H7 (cell line): ENCODE measurements at regions not wholly inside any gene's neighbourhood (a gene's known extent, or its start where the extent isn't known, plus 50 kb on each side); places are given as distances from the start of the nearest gene placed in this dataset.

Experiments
- DNase-seq: peaks from one replicate; pipeline ENCODE4 v3.0.0; 2012
- H3K27me3 ChIP-seq: 2 replicates; pipeline ENCODE4 v1.6.0; 2011; ENCODE audit warnings: mild to moderate bottlenecking, low read length; ENCODE audit not compliant: control insufficient read depth, insufficient read depth
- H3K36me3 ChIP-seq: replicated peaks from 2 replicates; pipeline ENCODE4 v1.5.1; 2011; ENCODE audit warnings: low read length; ENCODE audit not compliant: control insufficient read depth, insufficient read depth
- H3K4me3 ChIP-seq: 2 replicates; pipeline ENCODE4 v1.5.1; 2011; ENCODE audit warnings: low read depth, mild to moderate bottlenecking, control low read depth, low read length, moderate library complexity; ENCODE audit not compliant: insufficient read depth

DNA sequence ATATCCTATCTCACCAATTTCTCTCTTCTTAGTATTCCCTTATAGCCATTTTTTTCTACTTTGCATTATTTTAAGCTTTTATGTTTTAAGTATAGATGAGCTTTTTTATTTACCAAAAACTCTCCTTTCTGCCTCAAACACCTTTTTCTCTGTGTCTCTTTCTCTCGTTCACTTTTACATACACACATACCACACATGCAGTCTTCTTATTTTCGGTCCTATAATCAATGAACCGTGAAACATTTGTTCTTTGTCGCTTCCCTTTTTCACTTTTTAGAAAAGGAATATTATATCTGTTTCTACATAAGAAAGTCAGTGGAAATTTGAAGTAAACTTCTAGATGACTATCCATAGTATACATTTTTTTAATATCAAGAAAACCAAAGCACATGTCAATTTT lies 183.2 kb downstream of the MRPL39 start:
- Histone ChIP-seq H3K4me3 (no peak overlapping the region), H3K27me3 (no peaks in the 10 kb centered on the region), H3K36me3 (no peaks in the 10 kb centered on the region)
- DNase-seq: no peak

DNA sequence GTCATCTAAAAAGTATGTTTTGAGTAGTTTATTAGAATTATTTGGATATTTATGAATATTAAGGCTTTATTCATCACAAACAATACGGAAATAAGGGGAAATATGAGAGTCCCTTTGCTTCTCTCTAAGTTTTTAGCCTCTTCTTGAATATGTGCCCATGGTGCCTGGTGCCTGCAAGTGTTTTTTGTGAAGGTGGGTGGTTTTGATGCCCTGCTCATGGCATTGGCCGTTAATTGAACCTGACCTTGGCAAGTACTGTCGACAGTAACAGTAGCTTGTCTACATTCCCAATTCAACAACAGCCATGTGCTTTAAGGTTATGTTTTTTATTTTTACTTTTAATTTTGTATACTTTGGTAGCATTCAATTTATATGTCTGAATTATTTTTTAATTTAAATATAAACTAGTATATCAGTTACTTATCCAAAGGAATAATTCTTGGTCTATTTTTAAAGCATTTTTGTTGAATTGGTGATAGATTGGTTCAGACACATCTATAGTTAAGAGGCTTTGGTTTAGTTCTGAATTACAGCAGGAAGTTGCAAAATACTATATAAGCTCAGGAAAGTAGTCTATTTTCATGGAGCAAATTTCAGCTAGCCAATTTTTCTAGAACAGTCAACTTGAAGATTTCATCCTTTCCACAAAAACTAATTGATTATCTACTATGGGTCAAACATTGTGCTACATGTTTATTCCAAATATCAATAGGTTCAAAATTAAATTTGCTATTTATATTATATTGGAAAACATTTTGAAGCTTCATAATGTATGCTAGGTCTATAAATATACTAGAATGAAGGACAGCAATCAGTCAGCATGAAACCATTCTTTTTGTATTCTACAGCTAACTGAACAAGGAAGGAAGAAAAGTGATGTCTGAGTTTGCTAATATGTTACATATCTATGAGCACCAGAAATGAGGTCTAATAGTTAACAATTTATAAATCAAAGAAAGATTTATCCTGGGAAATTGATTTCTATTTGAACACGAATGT lies 184.4 kb downstream of the MRPL39 start:
- Histone ChIP-seq H3K27me3 (no peaks in the 10 kb centered on the region), H3K36me3 (no peaks in the 10 kb centered on the region)

DNA sequence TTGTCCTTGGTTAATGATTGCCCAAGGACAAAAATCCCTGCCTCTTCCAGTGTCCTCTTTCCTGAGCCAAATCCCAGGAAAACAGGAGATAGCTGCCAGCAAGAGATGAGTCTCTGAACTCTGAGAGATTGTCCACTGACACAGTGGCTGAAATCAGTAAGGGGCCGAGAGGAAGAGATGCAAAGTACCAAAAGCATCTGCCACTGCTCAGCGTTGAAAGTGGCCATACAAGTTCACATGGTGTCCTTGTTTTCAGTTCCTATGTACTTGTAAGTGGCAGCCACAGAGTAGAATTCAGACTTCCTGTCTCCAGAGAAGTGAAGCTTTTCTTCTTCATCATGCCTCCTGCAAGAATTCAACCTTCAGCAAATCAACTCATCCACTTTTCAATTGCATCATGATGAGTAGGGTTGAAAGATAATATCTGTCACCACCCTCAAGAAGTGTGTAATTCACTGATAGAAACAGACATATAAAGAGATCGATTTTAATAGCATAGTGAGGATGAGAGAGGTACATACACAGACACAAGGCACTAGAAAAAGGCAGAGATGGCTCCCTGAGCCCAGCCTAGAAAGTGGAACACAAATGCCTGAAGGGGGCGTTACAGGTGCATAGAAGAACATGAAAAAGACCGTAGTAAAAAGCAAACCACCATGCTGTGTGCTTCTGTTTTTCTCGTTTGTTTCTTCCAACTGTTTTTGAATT lies 185.8 kb downstream of the MRPL39 start:
- DNase-seq: peak; percentile 17
- H3K4me3 ChIP-seq: no peak overlapping the region
- H3K36me3 ChIP-seq: no peaks in the 10 kb centered on the region
- H3K27me3 ChIP-seq: no peaks in the 10 kb centered on the region

More for the DNA sequence above, 184.4 kb downstream of the MRPL39 start:
- no peak overlapping the region for H3K4me3 ChIP-seq
- no peak for DNase-seq

DNA sequence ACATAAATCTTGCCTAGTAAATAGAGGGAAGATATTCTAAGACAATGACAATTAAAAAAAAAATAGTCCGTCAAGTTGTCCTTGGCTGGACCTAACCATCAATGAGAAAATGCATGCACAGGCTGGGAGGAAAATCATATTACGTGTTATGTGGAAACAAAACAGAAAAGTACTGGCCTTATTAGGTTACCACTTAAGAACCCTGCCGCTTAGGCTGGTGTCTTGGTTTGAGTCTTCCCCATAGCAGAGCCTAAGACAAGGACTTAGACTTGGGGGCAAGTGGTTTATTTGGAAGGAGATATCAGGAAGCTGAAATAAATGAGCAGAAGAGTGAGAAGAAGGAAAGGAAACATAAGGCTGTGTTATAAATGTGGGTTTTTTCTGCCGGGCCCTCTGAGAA lies 186.4 kb downstream of the MRPL39 start:
- H3K27me3 ChIP-seq: no peaks in the 10 kb centered on the region
- no peak overlapping the region for H3K4me3 ChIP-seq
- H3K36me3 ChIP-seq: no peaks in the 10 kb centered on the region
- no peak for DNase-seq

DNA sequence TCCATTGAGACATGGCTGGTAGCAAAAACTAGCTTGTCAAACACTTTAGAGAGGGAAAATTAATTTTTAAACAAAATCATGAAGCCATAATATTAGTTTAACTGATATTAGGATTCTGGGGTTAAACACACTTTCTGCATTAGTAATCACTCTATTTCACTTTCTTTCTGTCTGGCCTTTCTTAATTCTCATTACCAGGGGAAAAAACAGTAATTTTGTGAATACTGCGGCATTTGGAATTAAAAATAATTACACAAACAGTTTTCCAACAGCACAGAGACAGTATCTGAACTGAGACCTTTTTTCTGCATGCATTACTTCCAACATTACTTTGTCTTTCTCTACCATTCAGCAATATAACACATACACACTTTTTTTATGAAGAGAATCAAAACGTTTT lies 190.6 kb downstream of the MRPL39 start:
- no peaks in the 10 kb centered on the region for H3K36me3 ChIP-seq
- no peak overlapping the region for H3K4me3 ChIP-seq
- no peaks in the 10 kb centered on the region for H3K27me3 ChIP-seq
- DNase-seq: no peak

DNA sequence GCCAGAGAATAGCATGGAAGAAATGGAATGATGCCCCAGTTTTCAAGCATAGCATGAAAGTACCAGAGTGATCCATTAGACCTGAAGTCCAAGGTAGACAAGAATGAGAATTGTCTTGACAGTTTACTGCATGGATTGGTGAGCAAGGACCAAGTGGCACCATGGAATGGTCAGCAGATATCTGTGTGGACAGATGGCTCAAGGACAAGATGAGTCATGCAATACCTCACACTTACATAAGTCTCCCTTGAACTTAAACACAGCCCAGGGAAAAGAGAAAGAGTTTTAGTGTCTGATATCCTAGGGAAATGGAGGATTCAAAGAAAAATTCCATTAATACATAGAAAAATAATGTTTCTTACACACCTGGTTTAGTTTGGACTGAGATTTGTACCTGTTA lies 195.2 kb downstream of the MRPL39 start:
- H3K27me3 ChIP-seq: no peaks in the 10 kb centered on the region
- H3K36me3 ChIP-seq: no peaks in the 10 kb centered on the region
- no peak for DNase-seq
- H3K4me3 ChIP-seq: no peak overlapping the region

DNA sequence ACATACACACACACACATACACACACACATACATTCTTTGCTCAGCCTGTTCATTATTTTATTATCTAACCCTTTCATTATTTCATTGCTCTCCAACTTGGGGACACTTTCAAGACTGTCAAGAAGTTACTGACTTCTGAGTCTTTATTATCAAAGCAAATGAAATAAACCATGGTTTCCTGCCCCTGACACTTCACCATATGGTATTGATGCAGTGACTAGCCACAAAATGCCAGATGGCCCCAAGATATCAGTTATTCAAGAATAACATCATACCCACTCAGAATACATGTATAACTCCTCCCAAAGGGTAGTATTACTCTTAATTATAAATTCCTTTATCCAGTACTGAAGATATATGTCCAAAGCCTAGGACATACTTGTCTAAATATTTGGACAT lies 197.3 kb downstream of the MRPL39 start:
- DNase-seq: no peak
- Histone ChIP-seq H3K36me3 (no peaks in the 10 kb centered on the region), H3K27me3 (no peaks in the 10 kb centered on the region), H3K4me3 (no peak overlapping the region)

DNA sequence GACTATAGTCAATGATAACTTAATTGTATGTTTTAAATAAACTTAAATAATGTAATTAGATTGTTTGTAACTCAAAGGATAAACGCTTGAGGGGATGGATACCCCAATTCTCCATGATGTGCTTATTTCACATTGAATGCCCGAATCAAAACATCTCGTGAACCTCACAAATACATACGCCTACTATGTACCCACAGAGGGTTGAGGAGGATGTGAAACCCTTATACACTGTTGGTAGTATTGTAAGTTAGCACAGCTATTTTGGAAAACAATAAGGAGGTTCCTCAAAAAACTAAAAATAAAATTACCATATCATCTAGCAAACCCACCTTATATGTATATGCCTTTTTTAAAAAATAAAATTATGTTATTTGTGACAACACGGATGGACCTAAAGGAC lies 198.6 kb downstream of the MRPL39 start:
- Histone ChIP-seq H3K27me3 (no peaks in the 10 kb centered on the region), H3K4me3 (no peak overlapping the region), H3K36me3 (no peaks in the 10 kb centered on the region)
- DNase-seq: no peak

DNA sequence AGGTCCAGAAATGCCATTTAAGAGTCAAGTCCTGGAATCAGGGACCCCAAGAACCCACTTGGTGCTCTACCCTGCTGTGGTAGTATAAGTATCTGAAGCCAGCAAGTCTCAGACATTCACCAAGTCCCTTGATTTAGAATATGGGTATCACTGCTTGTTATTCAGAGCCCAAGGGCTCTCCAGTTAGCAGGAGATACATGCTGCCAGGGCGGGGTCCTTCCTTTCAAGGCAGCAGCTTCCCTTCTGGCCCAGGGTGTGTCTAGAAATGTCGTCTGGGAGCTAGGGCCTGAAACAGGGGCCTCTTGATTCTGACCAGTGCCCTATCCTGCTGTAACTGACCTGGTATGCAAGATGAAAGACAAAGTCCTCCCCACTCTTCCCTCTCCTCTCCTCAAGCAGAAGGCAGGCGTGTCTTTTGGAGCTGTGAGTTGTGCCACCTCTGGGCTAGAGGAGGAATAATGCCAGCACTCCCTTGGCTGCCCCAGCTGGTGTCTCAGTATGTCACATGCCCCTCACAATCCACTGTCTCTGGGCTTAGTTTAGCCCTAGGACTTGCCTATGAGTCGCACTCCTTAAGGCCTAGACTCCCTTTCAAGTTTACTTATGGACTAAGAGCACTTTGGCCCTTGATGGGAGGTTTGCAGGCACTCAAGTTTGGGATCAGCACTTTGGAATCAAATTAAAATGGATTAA lies 200.2 kb downstream of the MRPL39 start:
- Histone ChIP-seq H3K4me3 (no peak overlapping the region), H3K36me3 (no peaks in the 10 kb centered on the region), H3K27me3 (no peaks in the 10 kb centered on the region)
- no peak for DNase-seq

DNA sequence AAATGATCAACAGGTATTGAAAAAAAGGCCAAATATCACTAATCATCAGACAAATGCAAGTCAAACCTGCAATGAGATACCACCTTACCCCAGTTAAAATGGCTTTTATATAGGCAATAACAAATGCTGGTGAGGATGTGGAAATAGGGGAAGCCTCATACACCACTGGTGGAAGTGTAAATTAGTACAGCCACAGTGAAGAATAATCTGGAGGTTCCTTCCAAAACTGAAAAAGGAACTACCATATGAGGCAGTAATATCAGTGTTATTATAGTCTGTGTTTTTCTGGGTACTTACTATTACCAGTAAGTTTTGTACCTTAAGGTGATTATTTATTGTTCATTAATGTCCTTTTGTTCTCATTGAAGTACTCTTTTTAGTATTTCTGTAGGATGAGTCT lies 201.3 kb downstream of the MRPL39 start:
- DNase-seq: no peak
- no peak overlapping the region for H3K4me3 ChIP-seq
- no peaks in the 10 kb centered on the region for H3K36me3 ChIP-seq
- H3K27me3 ChIP-seq: no peaks in the 10 kb centered on the region

DNA sequence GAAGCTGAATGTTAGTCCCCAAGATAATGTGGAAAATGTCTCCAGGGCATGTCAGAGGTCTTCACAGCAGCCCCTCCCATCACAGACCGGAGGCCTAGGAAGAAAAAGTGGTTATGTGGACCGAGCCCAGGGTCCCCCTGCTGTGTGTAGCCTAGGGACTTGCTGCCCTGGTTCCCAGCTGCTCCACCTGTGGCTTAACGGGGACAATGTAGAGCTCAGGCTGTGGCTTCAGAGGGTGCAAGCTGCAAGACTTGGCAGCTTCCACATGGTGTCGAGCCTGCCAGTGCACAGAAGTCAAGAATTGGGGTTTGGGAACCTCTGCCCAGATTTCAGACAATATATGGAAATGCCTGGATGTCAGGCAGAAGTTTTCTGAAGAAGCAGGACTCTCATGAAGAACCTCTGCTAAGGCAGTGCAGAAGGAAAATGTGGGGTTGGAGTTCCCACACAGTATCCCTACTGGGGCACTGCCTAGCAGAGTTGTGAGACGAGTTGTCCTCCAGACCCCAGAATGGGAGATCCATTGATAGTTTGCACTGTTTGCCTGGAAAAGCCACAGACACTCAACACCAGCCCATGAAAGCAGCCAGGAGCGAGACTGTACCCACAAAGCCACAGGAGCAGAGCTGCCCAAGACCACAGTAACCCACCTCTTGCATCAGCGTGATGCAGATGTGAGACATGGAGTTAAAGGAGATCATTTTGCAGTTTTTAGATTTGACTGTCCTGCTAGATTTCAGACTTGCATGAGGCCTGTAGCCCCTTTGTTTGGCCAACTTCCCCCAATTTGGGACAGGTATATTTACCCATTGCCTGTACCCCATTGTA lies 204.9 kb downstream of the MRPL39 start:
- no peak for DNase-seq
- no peaks in the 10 kb centered on the region for H3K36me3 ChIP-seq
- no peaks in the 10 kb centered on the region for H3K27me3 ChIP-seq
- H3K4me3 ChIP-seq: no peak overlapping the region

DNA sequence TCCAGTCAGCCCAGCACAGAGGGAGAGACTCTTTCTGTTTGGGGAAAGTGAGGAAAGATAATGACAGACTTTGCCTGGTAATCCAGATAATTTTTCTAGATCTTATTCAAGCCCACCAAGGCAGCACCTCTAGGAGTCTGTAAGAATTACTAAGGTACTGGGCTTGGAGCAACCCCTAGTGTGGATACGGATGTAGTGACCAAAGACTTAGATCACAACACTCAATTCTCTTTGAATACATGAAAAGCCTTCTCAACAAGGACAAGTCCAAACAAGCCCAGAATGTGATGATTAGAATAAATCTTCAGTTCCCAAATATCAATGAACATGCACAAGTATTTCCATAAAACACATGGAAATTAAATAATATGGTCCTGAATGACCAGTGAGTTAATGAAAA lies 206.9 kb downstream of the MRPL39 start:
- no peak for DNase-seq
- Histone ChIP-seq H3K4me3 (no peak overlapping the region), H3K36me3 (no peaks in the 10 kb centered on the region), H3K27me3 (no peaks in the 10 kb centered on the region)

DNA sequence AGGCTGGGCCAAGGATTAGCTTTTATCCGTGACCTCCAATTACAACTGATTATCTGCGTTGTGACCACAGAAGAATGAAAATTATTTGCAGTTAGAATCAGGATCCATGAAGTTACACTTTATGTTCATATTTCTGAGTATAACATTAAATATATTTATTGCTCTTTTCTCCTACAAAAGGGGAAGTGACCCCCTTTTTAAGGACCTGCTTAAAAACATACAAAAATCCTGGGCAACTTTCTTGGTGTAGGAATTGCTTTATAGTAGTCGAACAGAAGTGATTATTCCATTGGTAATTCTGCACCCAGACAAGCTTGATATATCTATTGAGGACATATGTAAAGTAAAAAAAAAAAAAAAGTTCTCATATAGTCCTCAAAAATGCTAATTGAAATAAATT lies 208.7 kb downstream of the MRPL39 start:
- DNase-seq: no peak
- Histone ChIP-seq H3K4me3 (no peak overlapping the region), H3K36me3 (no peaks in the 10 kb centered on the region), H3K27me3 (no peaks in the 10 kb centered on the region)

DNA sequence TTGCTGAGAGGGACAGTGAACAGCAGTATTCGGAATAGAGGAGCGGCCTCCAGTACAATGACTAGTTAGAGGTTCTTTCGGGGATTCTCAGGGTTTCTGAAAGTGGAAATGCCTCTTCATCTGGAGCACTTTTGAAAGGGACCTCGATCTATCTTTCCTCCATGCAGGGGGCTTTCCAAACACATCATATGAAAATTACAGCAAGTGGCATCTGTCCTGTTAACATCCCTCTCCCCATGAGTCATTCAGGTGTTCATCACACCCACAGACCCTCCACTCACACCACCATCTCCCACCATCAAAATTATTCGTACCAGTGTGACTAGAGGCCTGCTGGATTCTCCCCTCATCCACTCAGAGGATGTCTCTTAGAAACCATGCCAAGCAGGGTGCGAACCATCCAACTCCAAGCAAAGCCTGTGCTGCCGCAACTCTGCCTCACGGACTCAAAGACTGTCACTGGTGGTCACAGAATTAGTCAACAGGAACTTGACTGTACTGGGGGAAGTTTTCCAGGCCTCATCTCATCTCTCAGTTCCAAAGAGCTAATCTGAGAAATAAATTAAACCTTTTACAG lies 211.1 kb downstream of the MRPL39 start:
- H3K27me3 ChIP-seq: no peaks in the 10 kb centered on the region
- H3K36me3 ChIP-seq: no peaks in the 10 kb centered on the region
- no peak for DNase-seq
- no peak overlapping the region for H3K4me3 ChIP-seq
